DND-41 (cell line): ENCODE measurements at regions not wholly inside any gene's neighbourhood (a gene's known extent, or its start where the extent isn't known, plus 50 kb on each side); places are given as distances from the start of the nearest gene placed in this dataset.

Experiments used
- CTCF ChIP-seq: IDR thresholded peaks from 2 replicates; pipeline ENCODE4 v1.5.1; 2012; ENCODE audit warnings: borderline replicate concordance, low read length, moderate library complexity, mild to moderate bottlenecking; ENCODE audit not compliant: poor library complexity, severe bottlenecking; ENCODE audit errors: extremely low read depth
- EZH2 ChIP-seq: IDR thresholded peaks from 3 replicates; pipeline ENCODE4 v1.6.1; 2012; ENCODE audit warnings: borderline replicate concordance, low read depth, mild to moderate bottlenecking, moderate library complexity, low read length, inconsistent platforms; ENCODE audit not compliant: severe bottlenecking

GRCh38 chr12:24404086-24404815, 454.8 kb upstream of the SOX5 start:
- TF ChIP-seq EZH2 (no peak), CTCF (no peak)
